Ramos (cell line): ENCODE measurements at regions not wholly inside any gene's neighbourhood (a gene's known extent, or its start where the extent isn't known, plus 50 kb on each side); places are given as distances from the start of the nearest gene placed in this dataset.

Source experiments
- in situ Hi-C: fragments of 300-500 bp; cut with MboI; formaldehyde crosslinking; loops from one replicate; pipeline ENCODE4 v1.14.3; 2022; ENCODE audit warnings: low sequenced_read_pairs; ENCODE audit not compliant: unreplicated experiment

DNA sequence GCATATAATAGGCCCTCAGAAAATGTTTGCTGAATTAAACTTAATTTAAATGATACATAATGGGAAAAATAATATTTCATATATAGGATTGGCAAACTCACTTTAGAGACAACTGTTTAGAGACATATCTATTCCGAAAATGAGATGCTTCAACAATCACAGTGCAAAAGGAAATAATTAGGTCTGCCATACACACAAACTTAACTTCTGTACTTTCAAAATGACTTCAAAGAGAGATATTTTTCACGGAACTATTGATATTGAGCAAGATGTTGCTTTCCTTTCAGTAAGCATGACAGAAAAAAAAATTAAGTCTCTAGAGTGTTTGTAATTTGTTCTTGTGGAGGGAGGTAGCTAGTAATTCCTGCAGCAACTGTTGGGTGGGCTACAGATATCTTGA lies 769.5 kb downstream of the TUSC7 start:
- in situ Hi-C loops, result no loop called here

DNA sequence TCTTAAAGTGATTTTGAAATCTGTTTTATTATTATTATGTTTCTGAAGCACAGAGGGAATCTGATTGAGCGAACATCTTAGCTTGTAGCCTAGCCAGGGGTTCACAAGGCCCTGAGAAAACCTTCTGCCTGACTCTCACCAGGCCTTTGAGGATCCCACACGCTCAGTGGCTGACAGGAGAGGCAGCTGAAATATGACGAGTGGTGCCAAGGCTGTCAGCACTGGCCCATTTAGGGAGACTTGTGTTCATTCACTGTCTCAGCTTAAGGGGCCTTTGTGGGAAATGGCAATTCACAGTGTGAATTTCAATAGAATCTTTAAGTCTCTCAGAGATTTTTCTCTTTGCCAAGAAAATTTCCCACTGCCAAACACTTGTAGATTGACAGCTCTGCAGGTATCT lies 770.9 kb downstream of the TUSC7 start:
- in situ Hi-C loops, result no loop called here

DNA sequence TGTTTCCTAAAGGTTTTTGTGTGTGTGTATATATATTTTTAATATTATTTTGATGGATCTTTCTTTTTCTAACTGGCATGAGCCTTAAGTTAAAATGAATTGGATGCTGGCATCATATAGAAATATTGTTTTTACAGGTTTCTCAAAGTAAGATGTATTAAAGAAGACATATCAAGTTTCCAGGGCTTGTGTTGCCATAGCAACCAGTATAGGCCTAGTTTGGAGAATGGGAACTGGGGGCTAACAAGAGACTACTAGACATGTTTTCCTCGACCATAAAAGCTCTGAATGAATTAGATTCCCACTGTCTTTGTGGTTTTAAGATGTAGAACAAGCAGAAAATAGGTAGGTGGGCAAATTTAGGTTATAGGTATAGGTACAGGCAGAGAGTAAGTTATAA lies 771.4 kb downstream of the TUSC7 start:
- in situ Hi-C loops, result no loop called here

DNA sequence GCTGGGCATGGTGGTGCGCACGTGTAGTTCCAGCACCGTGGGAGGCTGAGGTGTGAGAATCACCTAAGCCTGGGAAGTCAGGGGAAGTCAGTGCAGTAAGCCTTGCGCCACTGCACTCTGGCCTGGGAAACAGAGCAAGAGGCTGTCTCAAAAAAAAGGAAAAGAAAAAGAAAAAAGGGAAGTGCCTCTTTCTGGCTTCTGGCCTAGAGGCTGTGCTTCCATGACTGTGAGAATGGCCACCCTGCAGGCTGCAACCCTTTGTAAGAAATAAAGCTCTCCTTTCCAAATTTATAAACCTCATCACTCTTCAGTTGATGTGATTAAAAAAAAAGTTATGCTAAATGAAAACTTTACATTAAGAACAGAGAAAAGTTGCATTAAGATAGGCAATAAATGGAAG lies 774.3 kb downstream of the TUSC7 start:
- in situ Hi-C loops, result no loop called here

DNA sequence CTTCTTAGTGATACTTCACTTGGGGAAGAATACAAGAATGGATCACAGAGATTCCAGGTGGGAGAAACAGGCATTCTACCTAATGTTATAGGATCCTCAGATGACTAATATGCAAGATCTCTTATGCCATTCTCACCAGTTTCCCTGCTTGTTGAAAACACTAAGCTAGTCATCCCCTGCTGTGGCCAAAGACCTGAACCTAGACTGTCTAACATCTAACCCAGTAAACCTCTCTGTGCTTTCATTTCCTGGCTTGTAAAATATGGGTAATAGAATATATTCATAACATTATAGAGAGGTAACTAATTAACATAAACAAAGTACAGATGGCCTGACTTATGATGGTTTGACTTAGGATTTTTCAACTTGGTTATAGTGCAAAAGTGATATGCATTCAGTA lies 776.3 kb downstream of the TUSC7 start:
- in situ Hi-C loops, result no loop called here

DNA sequence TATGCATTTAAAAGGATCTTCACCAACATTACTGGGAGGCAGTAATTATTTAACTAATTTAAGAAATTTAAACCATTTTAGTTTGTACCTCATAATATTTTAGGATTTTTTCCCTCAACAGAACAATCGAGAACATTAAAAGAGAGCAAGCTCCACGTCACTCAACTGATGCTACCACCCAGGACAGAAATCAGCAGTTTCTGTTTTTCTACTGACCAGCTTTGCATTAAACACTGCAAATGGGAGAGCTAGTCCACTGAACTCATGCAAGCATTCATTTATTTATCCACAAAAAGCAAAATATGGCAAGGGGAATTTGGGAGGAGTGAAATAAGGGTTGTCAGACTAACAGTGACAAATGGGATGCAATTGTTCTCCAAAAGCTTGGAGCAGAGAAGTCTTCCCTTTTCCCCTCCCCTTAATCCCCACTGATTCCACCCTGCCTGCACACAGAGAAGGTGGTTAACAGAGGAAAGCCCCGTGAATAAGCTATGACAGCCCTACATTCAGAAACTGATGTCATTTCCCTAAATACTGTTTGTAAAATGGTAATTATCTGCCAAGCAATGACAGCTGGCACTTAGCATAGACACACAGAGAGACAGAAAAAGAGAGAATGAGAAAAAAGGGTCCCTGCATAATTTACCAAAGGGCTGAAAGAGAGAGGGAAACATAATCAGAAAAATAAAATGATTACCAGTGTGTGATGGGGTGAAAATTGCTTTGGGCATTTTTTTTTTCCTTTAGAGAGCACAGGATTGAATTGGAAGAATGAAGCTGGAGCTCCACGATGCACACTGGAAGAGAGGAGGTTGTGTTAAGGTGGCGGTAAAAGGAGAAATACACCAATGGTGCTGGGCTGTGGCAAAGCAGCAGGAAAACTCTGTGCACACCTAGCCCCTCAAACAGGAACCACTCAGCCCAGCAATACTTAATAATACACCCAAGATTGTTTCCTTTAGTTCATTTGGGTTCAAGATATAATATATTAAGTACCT lies 777.4 kb downstream of the TUSC7 start:
- in situ Hi-C loops, result no loop called here

DNA sequence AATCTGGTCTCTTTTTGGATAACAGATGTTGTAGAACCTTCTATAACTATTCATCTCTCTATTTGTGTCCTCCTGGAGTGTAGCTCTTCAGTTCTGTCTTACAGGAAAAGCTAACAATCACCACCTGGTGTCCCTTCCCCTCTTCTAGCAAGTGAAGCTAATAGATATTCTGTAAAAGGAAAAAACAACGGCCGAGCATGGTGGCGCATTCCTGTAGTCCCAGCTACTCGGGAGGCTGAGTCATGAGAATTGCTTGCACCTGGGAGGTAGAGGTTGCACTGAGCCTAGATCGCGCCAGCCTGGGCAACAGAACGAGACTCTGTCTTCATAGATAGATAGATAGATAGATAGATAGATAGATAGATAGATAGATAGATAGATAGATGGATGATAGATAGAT lies 779.4 kb downstream of the TUSC7 start:
- in situ Hi-C loops, result no loop called here

DNA sequence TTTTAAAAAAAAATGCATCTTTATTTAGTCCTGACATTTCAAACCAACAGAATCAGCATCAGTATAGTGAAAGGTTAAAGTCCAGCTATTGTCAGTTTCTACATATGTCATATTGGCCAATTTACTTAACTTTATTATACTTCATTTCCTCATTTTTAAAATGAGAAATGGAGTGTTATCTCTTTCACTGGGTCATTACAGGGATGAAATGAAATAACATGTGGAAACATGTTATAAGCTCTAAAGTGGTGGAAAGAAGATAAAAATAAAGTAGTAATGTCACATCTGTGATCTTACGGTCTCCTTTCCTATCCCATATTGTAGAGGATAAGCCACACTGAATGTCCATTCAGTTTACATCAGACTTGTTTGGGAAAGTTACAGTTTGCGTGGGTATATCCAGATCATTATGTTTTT lies 780.1 kb downstream of the TUSC7 start:
- in situ Hi-C loops, result no loop called here

DNA sequence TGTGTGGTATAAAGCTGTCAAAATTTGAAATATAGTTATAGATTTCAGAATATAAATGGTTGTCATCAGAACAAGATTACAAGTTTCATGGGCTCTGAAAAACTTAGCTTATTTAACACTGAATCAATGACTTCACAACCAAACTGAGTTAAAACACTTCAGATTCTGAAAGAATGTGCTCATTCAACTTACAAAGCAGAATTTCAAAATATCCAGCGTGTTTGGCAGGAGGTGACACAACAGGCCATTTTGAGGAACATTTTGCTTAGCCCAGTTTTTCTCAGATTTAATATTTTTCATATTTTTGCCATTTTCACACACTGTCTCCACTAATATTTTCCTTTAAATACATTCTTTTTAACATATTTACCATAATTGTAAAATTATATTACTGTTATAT lies 781.1 kb downstream of the TUSC7 start:
- in situ Hi-C loops, result no loop called here

DNA sequence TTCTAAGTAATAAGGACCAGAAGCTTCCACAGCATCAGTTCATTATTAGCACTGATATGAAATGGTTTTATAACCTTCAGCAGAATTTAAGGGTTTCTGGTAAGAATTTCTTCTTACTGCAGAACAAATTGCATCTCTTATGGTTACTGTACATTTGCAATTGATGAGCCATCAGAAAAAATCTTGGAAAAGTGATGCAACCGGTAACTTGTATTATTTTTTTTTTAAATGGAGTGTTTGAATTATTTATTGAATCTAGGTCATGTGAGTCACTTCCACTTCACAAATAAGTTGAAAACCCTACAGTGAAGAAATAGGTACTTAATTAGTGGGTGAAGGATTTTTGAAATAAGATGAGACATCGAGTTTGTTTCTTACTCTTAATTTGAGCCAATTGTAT lies 786.0 kb downstream of the TUSC7 start:
- in situ Hi-C loops, result no loop called here

DNA sequence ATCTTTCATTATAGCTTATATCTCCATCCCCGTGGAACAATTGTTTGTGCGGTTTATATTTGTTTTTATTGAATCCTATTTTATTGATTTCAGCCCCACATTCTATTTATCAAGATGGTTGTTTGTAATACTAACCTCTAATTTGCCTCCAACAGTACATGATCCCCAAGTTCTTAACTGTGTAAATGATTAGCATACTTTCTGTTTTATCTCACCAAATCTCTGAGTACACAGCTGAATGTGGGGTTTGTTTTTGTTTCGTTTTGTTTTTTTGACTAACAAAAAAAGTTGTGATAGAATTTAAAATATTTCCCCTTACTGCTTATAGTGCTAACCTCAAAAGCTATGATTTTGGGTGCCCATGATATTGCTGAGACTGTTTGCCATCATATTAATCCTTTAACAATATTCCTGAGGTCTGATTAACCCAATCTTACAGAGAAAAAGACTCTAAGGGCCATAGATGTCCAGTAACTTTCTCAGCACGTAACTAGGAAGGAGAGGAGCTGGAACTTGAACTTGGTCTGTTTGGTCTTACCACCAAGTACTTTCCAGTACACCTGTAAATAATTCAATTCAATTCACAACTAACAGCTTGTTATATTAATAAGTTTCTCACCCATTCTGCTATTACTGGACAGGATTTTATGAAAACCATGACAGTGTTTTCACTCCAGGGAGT lies 789.8 kb downstream of the TUSC7 start:
- in situ Hi-C loops, result no loop called here

DNA sequence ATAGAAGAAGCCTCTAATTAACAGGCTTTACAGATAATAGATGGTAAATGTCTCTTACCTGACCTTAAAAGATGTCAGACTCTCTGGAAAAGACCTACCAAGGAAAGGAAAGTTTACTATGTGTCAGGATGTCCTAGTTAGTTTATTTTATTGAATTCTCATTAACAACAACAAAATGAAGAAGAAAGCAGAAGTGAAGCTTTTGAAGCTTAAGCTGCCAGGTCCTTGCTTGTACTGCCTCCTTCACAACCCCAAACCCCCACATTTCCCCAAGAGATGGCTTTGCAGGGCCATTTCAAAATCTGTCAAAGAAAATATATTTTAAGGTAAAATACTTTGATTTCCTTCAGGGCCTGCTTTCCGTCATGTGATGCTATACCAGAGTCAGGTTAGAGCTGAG lies 798.4 kb downstream of the TUSC7 start:
- in situ Hi-C loops, result no loop called here

DNA sequence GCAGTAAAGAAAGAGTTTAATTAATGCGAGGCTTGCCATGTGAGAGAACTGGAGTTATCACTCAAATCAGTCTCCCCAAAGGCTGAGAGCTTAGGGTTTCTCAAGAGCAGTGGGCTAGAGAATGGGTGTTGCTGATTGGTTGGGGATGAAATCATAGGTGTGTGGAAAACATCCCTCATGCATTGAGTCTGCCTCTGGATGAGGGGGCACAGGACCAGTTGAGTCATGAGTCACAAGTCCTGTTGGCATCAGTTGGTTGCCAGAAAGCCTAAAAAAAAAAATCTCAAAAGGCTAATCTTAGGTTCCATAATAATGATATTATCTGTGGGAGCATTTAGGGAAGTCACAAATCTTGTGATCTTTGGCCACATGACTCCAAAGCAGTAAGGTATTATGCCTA lies 800.3 kb downstream of the TUSC7 start:
- in situ Hi-C loops, result no loop called here

DNA sequence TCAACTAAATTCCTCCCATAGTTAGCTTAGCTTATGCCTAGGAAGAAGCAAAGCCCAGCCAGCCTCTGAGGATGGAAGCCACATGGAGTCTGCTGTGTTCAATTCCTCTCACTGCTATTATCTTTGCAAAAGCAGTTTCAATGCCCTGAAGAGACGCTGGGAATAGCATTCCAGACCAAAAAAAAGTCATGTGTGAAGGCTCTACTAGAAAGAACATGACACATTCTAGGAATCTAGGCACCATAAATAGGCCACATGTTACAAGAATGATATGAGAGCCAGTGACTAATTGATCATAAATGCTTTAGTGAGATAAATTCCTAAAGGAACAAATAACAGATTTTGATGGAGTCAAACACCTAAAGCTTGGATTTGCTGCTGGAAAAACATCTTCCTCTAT lies 800.8 kb downstream of the TUSC7 start:
- in situ Hi-C loops, result no loop called here

DNA sequence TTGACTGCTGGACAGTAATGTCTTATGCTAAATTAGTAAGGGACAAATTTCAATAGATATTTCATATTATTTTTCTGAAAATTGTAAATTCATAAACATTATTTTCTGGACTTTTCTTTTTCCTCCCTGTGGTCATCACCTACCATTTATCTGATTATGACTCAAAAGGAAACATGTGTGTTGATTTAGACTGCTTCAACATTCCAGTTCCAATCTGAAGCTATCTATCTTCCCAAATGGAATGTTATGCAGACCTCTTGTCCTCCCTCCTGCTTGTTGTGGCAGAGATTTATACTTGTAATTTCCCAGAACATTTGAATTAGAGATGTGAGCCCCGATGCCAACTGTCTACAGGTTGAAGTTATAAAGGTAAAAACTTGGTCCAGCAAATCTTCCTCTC lies 803.4 kb downstream of the TUSC7 start:
- in situ Hi-C loops, result no loop called here

DNA sequence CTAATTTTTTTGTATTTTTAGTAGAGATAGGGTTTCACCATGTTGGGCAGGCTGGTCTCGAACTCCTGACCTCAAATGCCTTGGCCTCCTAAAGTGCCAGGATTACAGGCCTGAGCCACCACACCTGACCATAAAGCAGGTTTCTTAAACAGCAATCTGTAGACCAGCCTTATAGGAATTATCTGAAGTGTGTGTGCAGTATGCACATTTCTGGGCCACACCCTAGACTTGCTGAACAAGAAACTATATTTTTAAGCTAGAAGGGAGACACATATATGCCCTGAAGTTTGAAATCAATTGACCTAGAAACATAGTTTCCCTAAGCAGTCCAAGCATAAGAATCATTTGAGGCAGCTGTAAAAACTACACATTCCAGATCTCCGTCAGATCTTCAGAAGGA lies 805.7 kb downstream of the TUSC7 start:
- in situ Hi-C loops, result no loop called here

DNA sequence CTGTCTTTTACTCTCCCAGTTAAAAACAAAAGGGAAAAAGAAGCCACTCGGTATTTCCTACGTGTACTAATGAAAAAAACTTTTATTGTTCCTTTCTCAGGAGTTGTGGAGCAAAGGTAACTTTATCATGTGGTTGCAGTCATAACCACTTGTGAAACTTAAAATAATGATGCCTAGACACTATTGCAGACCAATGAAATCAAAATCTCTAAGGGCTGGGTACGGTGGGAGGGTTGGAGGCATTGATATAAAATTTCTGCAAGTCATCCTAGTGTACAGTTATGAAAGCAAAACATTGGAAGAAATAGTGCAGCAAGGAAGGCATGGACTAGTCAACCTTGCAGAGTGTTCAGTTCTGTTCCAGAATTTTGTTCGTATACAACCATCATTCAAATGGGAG lies 808.8 kb downstream of the TUSC7 start:
- in situ Hi-C loops, result no loop called here

DNA sequence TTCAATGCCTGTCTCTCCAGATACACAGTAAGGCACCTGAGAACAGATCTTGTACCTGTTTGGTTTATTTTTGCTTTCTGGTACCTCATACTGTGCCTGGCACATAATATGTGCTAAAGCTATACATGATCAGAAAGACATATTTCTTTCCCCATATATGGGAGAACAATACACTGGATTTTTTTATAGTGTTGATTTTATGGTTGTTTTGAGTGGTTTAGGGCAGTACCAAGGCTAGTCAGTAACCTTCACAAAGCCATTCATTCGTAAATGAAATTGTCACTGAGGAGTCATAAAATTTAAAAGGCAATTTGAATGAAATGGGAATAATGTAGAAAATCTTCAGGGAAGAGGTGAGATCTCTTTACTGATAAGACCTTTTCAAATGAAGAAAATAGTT lies 810.2 kb downstream of the TUSC7 start:
- in situ Hi-C loops, result no loop called here

DNA sequence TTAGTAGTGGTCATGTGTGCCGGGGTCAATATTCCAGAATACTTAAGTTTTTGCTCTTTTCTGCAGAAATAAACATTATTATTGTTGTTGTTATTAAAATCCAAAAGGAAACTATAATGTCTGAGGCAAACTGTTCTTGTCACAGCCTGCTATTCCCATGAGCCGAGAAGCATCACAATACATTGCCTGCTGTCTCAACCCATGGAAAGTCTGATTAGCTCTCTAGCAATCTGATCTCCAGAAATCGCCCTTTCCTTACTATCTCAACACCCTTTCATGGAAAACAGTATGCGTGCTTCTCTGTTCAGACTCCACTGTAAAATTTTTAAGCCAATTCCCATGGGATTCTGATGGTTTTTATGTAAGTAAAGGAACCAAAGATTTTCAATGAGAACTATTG lies 811.0 kb downstream of the TUSC7 start:
- in situ Hi-C loops, result no loop called here

DNA sequence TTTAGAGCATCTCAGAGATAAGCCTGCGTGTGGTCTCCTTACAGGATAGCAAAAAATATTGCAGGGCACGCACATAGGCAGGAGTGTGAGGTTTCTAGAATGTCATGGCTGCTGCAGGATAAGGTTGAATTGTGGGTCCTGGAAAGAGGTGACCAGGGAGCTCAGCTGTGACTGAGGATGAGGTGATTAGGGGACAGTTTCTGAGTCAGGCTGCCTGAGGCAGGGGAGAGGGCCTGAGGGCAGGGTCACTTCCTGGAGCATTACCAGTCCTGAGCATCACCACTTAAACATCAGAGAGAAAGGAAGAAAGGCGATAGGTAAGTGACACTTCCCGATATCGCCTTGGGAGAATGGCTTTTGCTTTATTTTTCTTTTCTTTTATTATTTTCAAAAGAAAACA lies 813.8 kb downstream of the TUSC7 start:
- in situ Hi-C loops, result no loop called here

DNA sequence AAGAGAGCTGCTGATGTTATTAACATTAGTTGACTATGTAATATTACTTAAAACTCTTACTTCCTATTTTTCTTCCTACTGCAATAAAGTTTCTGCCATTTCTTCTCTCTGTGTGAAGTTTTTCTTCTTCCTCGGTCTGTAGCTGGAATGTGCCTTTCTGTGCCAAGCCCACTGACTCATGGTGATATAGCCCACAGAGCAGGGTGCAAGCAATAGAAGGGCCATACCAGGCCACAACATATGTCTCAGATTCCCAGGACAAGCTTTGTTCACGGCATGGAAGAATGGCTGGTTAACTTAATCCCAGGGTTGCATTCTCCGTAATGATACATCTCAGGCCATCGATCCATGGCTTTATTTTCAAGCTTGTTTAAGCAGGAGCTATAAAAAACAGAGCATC lies 815.3 kb downstream of the TUSC7 start:
- in situ Hi-C loops, result no loop called here
